Tibial nerve (tissue), 4 donors: ENCODE measurements at regions not wholly inside any gene's neighbourhood (a gene's known extent, or its start where the extent isn't known, plus 50 kb on each side); places are given as distances from the start of the nearest gene placed in this dataset.
"Not testable (repeated sequence)": the region's sequence is repeated elsewhere in the genome, so short reads cannot be mapped to it uniquely, and the experiment has no call there.

Experiments used
- DNase-seq, 2 donors: peaks; one replicate each; pipeline ENCODE4 v3.0.0-alpha.2; 2019; ENCODE audit warnings: low spot score in 2 of 2
- H3K27ac ChIP-seq, 4 donors: fragments of 200-600 bp; sonication (generic) in 3 of 4; one replicate each; pipeline ENCODE4 v1.5.1; 2017 to 2019; ENCODE audit warnings: mild to moderate bottlenecking in 1 of 4
- H3K27me3 ChIP-seq, 2 donors: fragments of 200-600 bp; sonication (generic) in 1 of 2; one replicate each; pipeline versions ENCODE4 v1.5.1 to v1.6.0; 2017 to 2019
- H3K36me3 ChIP-seq, 3 donors: fragments of 200-600 bp; sonication (generic); one replicate each; pipeline ENCODE4 v1.5.1; 2018 to 2019
- H3K4me1 ChIP-seq, 4 donors: fragments of 200-600 bp; sonication (generic) in 3 of 4; one replicate each; pipeline ENCODE4 v1.5.1; 2017 to 2019
- H3K4me3 ChIP-seq, 4 donors: fragments of 200-600 bp; sonication (generic) in 3 of 4; one replicate each; pipeline ENCODE4 v1.5.1; 2017 to 2019; ENCODE audit warnings: mild to moderate bottlenecking in 1 of 4, moderate library complexity in 1 of 4
- H3K9me3 ChIP-seq, 4 donors: fragments of 200-600 bp; sonication (generic) in 3 of 4; one replicate each; pipeline ENCODE4 v1.5.1; 2017 to 2019
- CTCF ChIP-seq, 5 experiments: fragments of 200-600 bp in 3 of 5; fragments of 450-650 bp in 2 of 5; sonication (generic) in 3 of 5; IDR thresholded peaks; one replicate each; pipeline ENCODE4 v1.5.1; 2016 to 2019; ENCODE audit warnings: antibody characterized with exemption in 5 of 5, mild to moderate bottlenecking in 3 of 5, moderate library complexity in 2 of 5
- EP300 ChIP-seq, 2 donors: sonication (generic); formaldehyde crosslinking; IDR thresholded peaks; one replicate each; pipeline ENCODE4 v1.6.1; 2017; ENCODE audit warnings: antibody characterized with exemption in 2 of 2, mild to moderate bottlenecking in 1 of 2
- POLR2A ChIP-seq, 2 donors: fragments of 450-650 bp; IDR thresholded peaks; one replicate each; pipeline ENCODE4 v1.6.1; 2017; ENCODE audit warnings: antibody characterized with exemption in 2 of 2, mild to moderate bottlenecking in 2 of 2, moderate library complexity in 2 of 2
- WGBS, 2 donors: methylation state at CpG; one replicate each; pipeline ENCODE4 v1.1.5; 2018; 5-methylcytosine and 5-hydroxymethylcytosine counted together

GRCh38 chr5:7269591-7270274 lies 126.2 kb upstream of the ADCY2 start:
- DNase-seq = no peak
- Histone ChIP-seq H3K9me3 (no peaks in the 10 kb centered on the region), H3K36me3 (no peaks in the 10 kb centered on the region), H3K4me3 (no peak overlapping the region), H3K27me3 (no peaks in the 10 kb centered on the region), H3K27ac (no peak overlapping the region), H3K4me1 (no peaks in the 10 kb centered on the region)
- no peak for TF ChIP-seq CTCF (IDR thresholded peaks at IDR 0.05)
- no peak for TF ChIP-seq EP300 (IDR thresholded peaks at IDR 0.05)
- no peak for TF ChIP-seq POLR2A (IDR thresholded peaks at IDR 0.05)
- 77 to 80% methylated on average over 5 of the region's 5 CpGs for whole genome bisulfite sequencing, 2 donors

GRCh38 chr5:7271435-7272084 lies 124.4 kb upstream of the ADCY2 start:
- peaks cover 0 to 5% (median 0%) of the 10 kb centered on the region in 4 donors for H3K9me3 ChIP-seq
- no peak overlapping the region for H3K27ac ChIP-seq
- DNase-seq = no peak
- H3K4me1 ChIP-seq = no peaks in the 10 kb centered on the region
- no peak overlapping the region for H3K4me3 ChIP-seq
- no peaks in the 10 kb centered on the region for H3K27me3 ChIP-seq
- no peaks in the 10 kb centered on the region for H3K36me3 ChIP-seq
- TF ChIP-seq CTCF (IDR thresholded peaks at IDR 0.05) (no peak), POLR2A (IDR thresholded peaks at IDR 0.05) (no peak), EP300 (IDR thresholded peaks at IDR 0.05) (no peak)
- 64 to 78% methylated on average over 6 of the region's 6 CpGs for WGBS, 2 donors

- 84 to 92% methylated on average over 3 of the region's 3 CpGs for WGBS, 2 donors
- Histone ChIP-seq H3K27me3 (no peaks in the 10 kb centered on the region), H3K9me3 (peaks cover 0 to 11% (median 0%) of the 10 kb centered on the region in 4 donors), H3K27ac (no peak overlapping the region), H3K36me3 (no peaks in the 10 kb centered on the region), H3K4me1 (no peaks in the 10 kb centered on the region), H3K4me3 (no peak overlapping the region)
- TF ChIP-seq CTCF (IDR thresholded peaks at IDR 0.05) (no peak), POLR2A (IDR thresholded peaks at IDR 0.05) (no peak), EP300 (IDR thresholded peaks at IDR 0.05) (no peak)
- DNase-seq = no peak
Measured at GRCh38 chr5:7272408-7272965, 123.5 kb upstream of the ADCY2 start.

- no peak for DNase-seq
- Histone ChIP-seq H3K4me1 (no peaks in the 10 kb centered on the region), H3K4me3 (no peak overlapping the region), H3K9me3 (peaks cover 0 to 11% (median 0%) of the 10 kb centered on the region in 4 donors), H3K27ac (no peak overlapping the region), H3K36me3 (no peaks in the 10 kb centered on the region), H3K27me3 (no peaks in the 10 kb centered on the region)
- WGBS, 2 donors = 87 to 88% methylated on average over 6 of the region's 6 CpGs
- TF ChIP-seq POLR2A (IDR thresholded peaks at IDR 0.05) (no peak), EP300 (IDR thresholded peaks at IDR 0.05) (no peak), CTCF (IDR thresholded peaks at IDR 0.05) (no peak)
Measured at GRCh38 chr5:7274203-7274602, 121.7 kb upstream of the ADCY2 start.

- not testable (repeated sequence) for H3K27me3 ChIP-seq, H3K4me1 ChIP-seq, H3K27ac ChIP-seq, H3K36me3 ChIP-seq, DNase-seq, H3K4me3 ChIP-seq, H3K9me3 ChIP-seq
- 94 to 95% methylated on average over 46 of the region's 46 CpGs for WGBS, 2 donors
Measured at GRCh38 chr5:7289634-7290033, 106.3 kb upstream of the ADCY2 start.

- H3K27me3 ChIP-seq, DNase-seq, H3K27ac ChIP-seq, H3K36me3 ChIP-seq, H3K9me3 ChIP-seq, H3K4me1 ChIP-seq, H3K4me3 ChIP-seq: not testable (repeated sequence)
- WGBS, 2 donors = 71% methylated on average over 7 of the region's 8 CpGs; no CpG with 5 or more reads in 1 of the 2 donors
Measured at GRCh38 chr5:7297821-7298220, 98.1 kb upstream of the ADCY2 start.

- H3K4me1 ChIP-seq, H3K27ac ChIP-seq, DNase-seq, H3K36me3 ChIP-seq, H3K27me3 ChIP-seq, H3K9me3 ChIP-seq, H3K4me3 ChIP-seq: not testable (repeated sequence)
- 82 to 88% methylated on average over 10 of the region's 10 CpGs for WGBS, 2 donors
Measured at GRCh38 chr5:7299731-7300130, 96.2 kb upstream of the ADCY2 start.

- not testable (repeated sequence) for H3K36me3 ChIP-seq, H3K4me3 ChIP-seq, H3K27ac ChIP-seq, H3K4me1 ChIP-seq, DNase-seq, H3K27me3 ChIP-seq, H3K9me3 ChIP-seq
- 78 to 85% methylated on average over 5 of the region's 6 CpGs for WGBS, 2 donors
Measured at GRCh38 chr5:7305000-7305674, 90.8 kb upstream of the ADCY2 start.
